Erythroblast (primary cell): ENCODE measurements at regions not wholly inside any gene's neighbourhood (a gene's known extent, or its start where the extent isn't known, plus 50 kb on each side); places are given as distances from the start of the nearest gene placed in this dataset.

Source experiments
- GATA1 ChIP-seq: IDR thresholded peaks from 2 replicates; pipeline ENCODE4 v1.6.1; 2011; ENCODE audit warnings: low read depth, mild to moderate bottlenecking, control low read depth, low read length, moderate library complexity
- POLR2A ChIP-seq: IDR thresholded peaks from 2 replicates; pipeline ENCODE4 v1.6.1; 2011; ENCODE audit warnings: mild to moderate bottlenecking, low read length

DNA sequence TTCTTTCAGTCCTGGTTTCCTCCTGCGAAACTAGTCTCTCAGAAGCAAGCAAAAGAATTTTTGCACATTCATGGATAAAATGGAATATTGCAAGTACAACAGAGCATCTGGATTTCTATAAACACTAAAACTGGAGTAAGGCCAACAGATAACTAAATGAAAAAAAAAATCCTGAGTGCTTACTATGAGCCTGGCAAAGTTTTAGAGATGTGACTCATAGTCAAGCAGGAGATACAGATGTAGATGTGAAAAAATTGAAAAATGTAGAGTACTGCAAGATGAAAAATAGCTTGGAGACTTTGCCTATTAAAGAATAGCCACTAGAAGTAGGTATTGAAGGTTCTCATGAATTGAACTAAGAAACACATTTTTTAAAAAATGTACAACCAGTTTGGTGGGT, 397.4 kb downstream of the OTOL1 start:
- no peak for TF ChIP-seq POLR2A
- no peak for TF ChIP-seq GATA1
